Fibroblast of lung (primary cell): ENCODE measurements at regions not wholly inside any gene's neighbourhood (a gene's known extent, or its start where the extent isn't known, plus 50 kb on each side); places are given as distances from the start of the nearest gene placed in this dataset.

Source experiments
- CTCF ChIP-seq, 2 donors: IDR thresholded peaks in 1 of 2; conservative IDR thresholded peaks in 1 of 2; 1 replicate in 1 of 2; 2 replicates in 1 of 2; pipeline ENCODE4 v1.5.1; 2011 to 2012; ENCODE audit warnings: low read length in 2 of 2, control low read depth in 1 of 2, inconsistent platforms in 1 of 2, low read depth in 1 of 2, mild to moderate bottlenecking in 1 of 2
- EZH2 ChIP-seq: IDR thresholded peaks from 2 replicates; pipeline ENCODE4 v1.5.1; 2012; ENCODE audit warnings: low read length, control low read depth, mild to moderate bottlenecking; ENCODE audit errors: missing control alignments

GRCh38 chr1:76766381-76766780 is 100.9 kb upstream of the ST6GALNAC5 start:
- TF ChIP-seq CTCF (conservative IDR thresholded peaks at IDR 0.05 in 1 of 2, IDR thresholded peaks at IDR 0.05 in 1 of 2; ENCODE audit: low read depth in 1 of 2, low read length in 2 of 2) (no peak), EZH2 (no peak)
